ENCODE measurements at regions not wholly inside any gene's neighbourhood (a gene's known extent, or its start where the extent isn't known, plus 50 kb on each side); places are given as distances from the start of the nearest gene placed in this dataset.
"Not testable (repeated sequence)": the region's sequence is repeated elsewhere in the genome, so short reads cannot be mapped to it uniquely, and the experiment has no call there.

GRCh38 chr17:70426752-70427151 is 257.4 kb downstream of the KCNJ2 start:
- peaks cover 3% of the 10 kb centered on the region for H3K9me3 Mint-ChIP-seq
- no peaks in the 10 kb centered on the region for H3K4me1 Mint-ChIP-seq
- no peaks in the 10 kb centered on the region for H3K36me3 Mint-ChIP-seq
- DNase-seq (ENCODE audit: low spot score in 2 of 2) (no peak), ATAC-seq (ENCODE audit: low read depth) (no peak)
- H3K27ac Mint-ChIP-seq, result no peak overlapping the region
- H3K27me3 Mint-ChIP-seq, result no peaks in the 10 kb centered on the region
- no peak overlapping the region for H3K4me3 Mint-ChIP-seq

- H3K9me3 Mint-ChIP-seq, result peaks cover 2% of the 10 kb centered on the region
- H3K27ac Mint-ChIP-seq, result no peak overlapping the region
- no peak for DNase-seq (ENCODE audit: low spot score in 2 of 2)
- H3K4me3 Mint-ChIP-seq, result no peak overlapping the region
- ATAC-seq (ENCODE audit: low read depth), result no peak
- no peaks in the 10 kb centered on the region for H3K27me3 Mint-ChIP-seq
- no peaks in the 10 kb centered on the region for H3K36me3 Mint-ChIP-seq
- H3K4me1 Mint-ChIP-seq, result no peaks in the 10 kb centered on the region
These were observed 265.5 kb downstream of the KCNJ2 start for GRCh38 chr17:70434536-70435490.

GRCh38 chr17:70437656-70438055 is 268.3 kb downstream of the KCNJ2 start:
- no peaks in the 10 kb centered on the region for H3K4me1 Mint-ChIP-seq
- ATAC-seq (ENCODE audit: low read depth) (no peak), DNase-seq (ENCODE audit: low spot score in 2 of 2) (no peak)
- no peaks in the 10 kb centered on the region for H3K27me3 Mint-ChIP-seq
- H3K27ac Mint-ChIP-seq, result no peak overlapping the region
- H3K4me3 Mint-ChIP-seq, result no peak overlapping the region
- H3K36me3 Mint-ChIP-seq, result no peaks in the 10 kb centered on the region
- peaks cover 2% of the 10 kb centered on the region for H3K9me3 Mint-ChIP-seq

- H3K9me3 Mint-ChIP-seq, result peaks cover 9% of the 10 kb centered on the region
These were observed 277.1 kb downstream of the KCNJ2 start for GRCh38 chr17:70446446-70446845.

GRCh38 chr17:70447588-70447987 is 278.3 kb downstream of the KCNJ2 start:
- Mint-ChIP-seq H3K36me3 (no peaks in the 10 kb centered on the region), H3K27ac (no peak overlapping the region), H3K9me3 (peaks cover 11% of the 10 kb centered on the region), H3K4me3 (no peak overlapping the region), H3K4me1 (no peaks in the 10 kb centered on the region), H3K27me3 (no peaks in the 10 kb centered on the region)
- DNase-seq (ENCODE audit: low spot score in 2 of 2), result no peak
- no peak for ATAC-seq (ENCODE audit: low read depth)

More at GRCh38 chr17:70446446-70446845, 277.1 kb downstream of the KCNJ2 start:
- no peak for ATAC-seq (ENCODE audit: low read depth)
- no peak overlapping the region for H3K4me3 Mint-ChIP-seq
- H3K27ac Mint-ChIP-seq, result no peak overlapping the region
- no peak for DNase-seq (ENCODE audit: low spot score in 2 of 2)
- no peaks in the 10 kb centered on the region for H3K27me3 Mint-ChIP-seq
- no peaks in the 10 kb centered on the region for H3K36me3 Mint-ChIP-seq
- H3K4me1 Mint-ChIP-seq, result no peaks in the 10 kb centered on the region

GRCh38 chr17:70453075-70453474 is 283.7 kb downstream of the KCNJ2 start:
- not testable (repeated sequence) for H3K36me3 Mint-ChIP-seq; H3K9me3 Mint-ChIP-seq; DNase-seq (ENCODE audit: low spot score in 2 of 2); H3K27me3 Mint-ChIP-seq; H3K4me1 Mint-ChIP-seq; ATAC-seq (ENCODE audit: low read depth); H3K4me3 Mint-ChIP-seq; H3K27ac Mint-ChIP-seq

- Mint-ChIP-seq H3K4me3 (no peak overlapping the region), H3K27ac (no peak overlapping the region), H3K4me1 (no peaks in the 10 kb centered on the region), H3K9me3 (peaks cover 5% of the 10 kb centered on the region), H3K27me3 (no peaks in the 10 kb centered on the region), H3K36me3 (no peaks in the 10 kb centered on the region)
- DNase-seq (ENCODE audit: low spot score in 2 of 2), result no peak
- ATAC-seq (ENCODE audit: low read depth), result no peak
These were observed 285.0 kb downstream of the KCNJ2 start for GRCh38 chr17:70454377-70454776.

- Mint-ChIP-seq H3K27me3 (no peaks in the 10 kb centered on the region), H3K36me3 (no peaks in the 10 kb centered on the region), H3K4me3 (no peak overlapping the region), H3K9me3 (peaks cover 5% of the 10 kb centered on the region), H3K27ac (no peak overlapping the region), H3K4me1 (no peaks in the 10 kb centered on the region)
- DNase-seq (ENCODE audit: low spot score in 2 of 2) (no peak), ATAC-seq (ENCODE audit: low read depth) (no peak)
These were observed 285.6 kb downstream of the KCNJ2 start for GRCh38 chr17:70454908-70455307.

- no peak for DNase-seq (ENCODE audit: low spot score in 2 of 2)
- no peak for ATAC-seq (ENCODE audit: low read depth)
- Mint-ChIP-seq H3K27me3 (no peaks in the 10 kb centered on the region), H3K36me3 (no peaks in the 10 kb centered on the region), H3K9me3 (no peaks in the 10 kb centered on the region), H3K27ac (no peak overlapping the region), H3K4me3 (no peak overlapping the region), H3K4me1 (no peaks in the 10 kb centered on the region)
These were observed 295.7 kb downstream of the KCNJ2 start for GRCh38 chr17:70464995-70465394.

GRCh38 chr17:70468661-70469060 is 299.3 kb downstream of the KCNJ2 start:
- Mint-ChIP-seq H3K4me1 (no peaks in the 10 kb centered on the region), H3K36me3 (no peaks in the 10 kb centered on the region), H3K27ac (no peak overlapping the region), H3K27me3 (no peaks in the 10 kb centered on the region), H3K9me3 (peaks cover 1% of the 10 kb centered on the region), H3K4me3 (no peak overlapping the region)
- no peak for DNase-seq (ENCODE audit: low spot score in 2 of 2)
- ATAC-seq (ENCODE audit: low read depth), result no peak

GRCh38 chr17:70473049-70473448 is 303.7 kb downstream of the KCNJ2 start:
- Mint-ChIP-seq H3K4me3 (no peak overlapping the region), H3K27ac (no peak overlapping the region), H3K4me1 (no peaks in the 10 kb centered on the region), H3K27me3 (no peaks in the 10 kb centered on the region), H3K9me3 (peaks cover 5% of the 10 kb centered on the region), H3K36me3 (no peaks in the 10 kb centered on the region)
- DNase-seq (ENCODE audit: low spot score in 2 of 2) (no peak), ATAC-seq (ENCODE audit: low read depth) (no peak)

- H3K27ac Mint-ChIP-seq, result no peak overlapping the region
- no peaks in the 10 kb centered on the region for H3K4me1 Mint-ChIP-seq
- H3K9me3 Mint-ChIP-seq, result peaks cover 5% of the 10 kb centered on the region
- no peaks in the 10 kb centered on the region for H3K27me3 Mint-ChIP-seq
- no peak overlapping the region for H3K4me3 Mint-ChIP-seq
- DNase-seq (ENCODE audit: low spot score in 2 of 2), result no peak
- H3K36me3 Mint-ChIP-seq, result no peaks in the 10 kb centered on the region
- no peak for ATAC-seq (ENCODE audit: low read depth)
These were observed 307.0 kb downstream of the KCNJ2 start for GRCh38 chr17:70476368-70476767.

GRCh38 chr17:70478902-70479301 is 309.6 kb downstream of the KCNJ2 start:
- no peaks in the 10 kb centered on the region for H3K36me3 Mint-ChIP-seq

GRCh38 chr17:70479779-70480178 is 310.4 kb downstream of the KCNJ2 start:
- no peak overlapping the region for H3K4me3 Mint-ChIP-seq
- DNase-seq (ENCODE audit: low spot score in 2 of 2) (no peak), ATAC-seq (ENCODE audit: low read depth) (no peak)
- H3K36me3 Mint-ChIP-seq, result no peaks in the 10 kb centered on the region
- no peaks in the 10 kb centered on the region for H3K27me3 Mint-ChIP-seq
- H3K9me3 Mint-ChIP-seq, result peaks cover 4% of the 10 kb centered on the region
- H3K4me1 Mint-ChIP-seq, result no peaks in the 10 kb centered on the region
- no peak overlapping the region for H3K27ac Mint-ChIP-seq

More at GRCh38 chr17:70478902-70479301, 309.6 kb downstream of the KCNJ2 start:
- no peak for ATAC-seq (ENCODE audit: low read depth)
- no peak for DNase-seq (ENCODE audit: low spot score in 2 of 2)
- Mint-ChIP-seq H3K4me1 (no peaks in the 10 kb centered on the region), H3K27me3 (no peaks in the 10 kb centered on the region), H3K27ac (no peak overlapping the region), H3K4me3 (no peak overlapping the region), H3K9me3 (peaks cover 7% of the 10 kb centered on the region)

- H3K27ac Mint-ChIP-seq, result no peak overlapping the region
These were observed 314.3 kb downstream of the KCNJ2 start for GRCh38 chr17:70483624-70484023.

More at GRCh38 chr17:70483624-70484023, 314.3 kb downstream of the KCNJ2 start:
- H3K27me3 Mint-ChIP-seq, result no peaks in the 10 kb centered on the region
- H3K4me3 Mint-ChIP-seq, result no peak overlapping the region
- ATAC-seq (ENCODE audit: low read depth) (no peak), DNase-seq (ENCODE audit: low spot score in 2 of 2) (no peak)
- H3K36me3 Mint-ChIP-seq, result no peaks in the 10 kb centered on the region
- peaks cover 5% of the 10 kb centered on the region for H3K9me3 Mint-ChIP-seq
- no peaks in the 10 kb centered on the region for H3K4me1 Mint-ChIP-seq

All from memory B cell (primary cell).